ENCODE measurements at regions not wholly inside any gene's neighbourhood (a gene's known extent, or its start where the extent isn't known, plus 50 kb on each side); places are given as distances from the start of the nearest gene placed in this dataset.
"Not testable (repeated sequence)": the region's sequence is repeated elsewhere in the genome, so short reads cannot be mapped to it uniquely, and the experiment has no call there.

DNA sequence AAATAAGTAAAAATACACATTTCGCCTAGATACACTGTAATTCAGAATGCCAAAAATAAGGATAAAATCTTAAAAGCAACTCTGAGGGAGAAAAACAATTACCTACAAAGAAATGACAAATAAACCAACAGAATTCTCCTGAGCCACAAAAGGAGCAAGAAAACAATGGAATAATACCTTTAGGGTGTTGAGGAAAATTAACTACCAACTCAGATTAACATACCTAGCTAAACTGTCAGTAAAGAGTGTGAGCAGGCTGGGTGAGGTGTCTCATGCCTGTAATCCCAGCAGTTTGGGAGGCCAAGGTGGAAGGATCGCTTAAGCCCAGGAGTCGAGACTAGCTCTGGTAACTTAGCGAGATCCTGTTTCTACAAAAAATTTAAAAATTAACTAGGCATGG, 81.5 kb downstream of the C9orf50 start:
- H3K27ac ChIP-seq (ENCODE audit: low read depth in 1 of 2, low read length in 2 of 2), result no peak overlapping the region
- 97% methylated on average over 4 of the region's 4 CpGs for WGBS
- H3K4me3 ChIP-seq (ENCODE audit: low read depth in 1 of 3, low read length in 3 of 3), result no peak overlapping the region
- H3K9ac ChIP-seq (ENCODE audit: low read depth in 1 of 2, low read length in 2 of 2), result no peak overlapping the region
- DNase-seq (ENCODE audit: low spot score), result no peak
- TF ChIP-seq, protein P1, sequence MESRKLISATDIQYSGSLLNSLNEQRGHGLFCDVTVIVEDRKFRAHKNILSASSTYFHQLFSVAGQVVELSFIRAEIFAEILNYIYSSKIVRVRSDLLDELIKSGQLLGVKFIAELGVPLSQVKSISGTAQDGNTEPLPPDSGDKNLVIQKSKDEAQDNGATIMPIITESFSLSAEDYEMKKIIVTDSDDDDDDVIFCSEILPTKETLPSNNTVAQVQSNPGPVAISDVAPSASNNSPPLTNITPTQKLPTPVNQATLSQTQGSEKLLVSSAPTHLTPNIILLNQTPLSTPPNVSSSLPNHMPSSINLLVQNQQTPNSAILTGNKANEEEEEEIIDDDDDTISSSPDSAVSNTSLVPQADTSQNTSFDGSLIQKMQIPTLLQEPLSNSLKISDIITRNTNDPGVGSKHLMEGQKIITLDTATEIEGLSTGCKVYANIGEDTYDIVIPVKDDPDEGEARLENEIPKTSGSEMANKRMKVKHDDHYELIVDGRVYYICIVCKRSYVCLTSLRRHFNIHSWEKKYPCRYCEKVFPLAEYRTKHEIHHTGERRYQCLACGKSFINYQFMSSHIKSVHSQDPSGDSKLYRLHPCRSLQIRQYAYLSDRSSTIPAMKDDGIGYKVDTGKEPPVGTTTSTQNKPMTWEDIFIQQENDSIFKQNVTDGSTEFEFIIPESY (IDR thresholded peaks at IDR 0.05), result no peak
- TF ChIP-seq NR2F2 (IDR thresholded peaks at IDR 0.05) (no peak), TAF1 (conservative IDR thresholded peaks at IDR 0.05) (no peak), YY1 (IDR thresholded peaks at IDR 0.05) (no peak), HNF4G (IDR thresholded peaks at IDR 0.05) (no peak), FOXA1 (IDR thresholded peaks at IDR 0.05) (no peak), GABPA (IDR thresholded peaks at IDR 0.05 in 1 of 2, conservative IDR thresholded peaks at IDR 0.05 in 1 of 2) (no peak), FOXA2 (IDR thresholded peaks at IDR 0.05) (no peak), HNF4A (conservative IDR thresholded peaks at IDR 0.05) (no peak), JUND (IDR thresholded peaks at IDR 0.05) (no peak), SP1 (IDR thresholded peaks at IDR 0.05) (no peak), RAD21 (IDR thresholded peaks at IDR 0.05) (no peak), RXRA (IDR thresholded peaks at IDR 0.05) (no peak), EGR1 (IDR thresholded peaks at IDR 0.05; ENCODE audit: low read depth in 2 of 2) (no peak)
- TF ChIP-seq, protein P2, sequence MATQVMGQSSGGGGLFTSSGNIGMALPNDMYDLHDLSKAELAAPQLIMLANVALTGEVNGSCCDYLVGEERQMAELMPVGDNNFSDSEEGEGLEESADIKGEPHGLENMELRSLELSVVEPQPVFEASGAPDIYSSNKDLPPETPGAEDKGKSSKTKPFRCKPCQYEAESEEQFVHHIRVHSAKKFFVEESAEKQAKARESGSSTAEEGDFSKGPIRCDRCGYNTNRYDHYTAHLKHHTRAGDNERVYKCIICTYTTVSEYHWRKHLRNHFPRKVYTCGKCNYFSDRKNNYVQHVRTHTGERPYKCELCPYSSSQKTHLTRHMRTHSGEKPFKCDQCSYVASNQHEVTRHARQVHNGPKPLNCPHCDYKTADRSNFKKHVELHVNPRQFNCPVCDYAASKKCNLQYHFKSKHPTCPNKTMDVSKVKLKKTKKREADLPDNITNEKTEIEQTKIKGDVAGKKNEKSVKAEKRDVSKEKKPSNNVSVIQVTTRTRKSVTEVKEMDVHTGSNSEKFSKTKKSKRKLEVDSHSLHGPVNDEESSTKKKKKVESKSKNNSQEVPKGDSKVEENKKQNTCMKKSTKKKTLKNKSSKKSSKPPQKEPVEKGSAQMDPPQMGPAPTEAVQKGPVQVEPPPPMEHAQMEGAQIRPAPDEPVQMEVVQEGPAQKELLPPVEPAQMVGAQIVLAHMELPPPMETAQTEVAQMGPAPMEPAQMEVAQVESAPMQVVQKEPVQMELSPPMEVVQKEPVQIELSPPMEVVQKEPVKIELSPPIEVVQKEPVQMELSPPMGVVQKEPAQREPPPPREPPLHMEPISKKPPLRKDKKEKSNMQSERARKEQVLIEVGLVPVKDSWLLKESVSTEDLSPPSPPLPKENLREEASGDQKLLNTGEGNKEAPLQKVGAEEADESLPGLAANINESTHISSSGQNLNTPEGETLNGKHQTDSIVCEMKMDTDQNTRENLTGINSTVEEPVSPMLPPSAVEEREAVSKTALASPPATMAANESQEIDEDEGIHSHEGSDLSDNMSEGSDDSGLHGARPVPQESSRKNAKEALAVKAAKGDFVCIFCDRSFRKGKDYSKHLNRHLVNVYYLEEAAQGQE (IDR thresholded peaks at IDR 0.05), result no peak
- TF ChIP-seq, protein P3, sequence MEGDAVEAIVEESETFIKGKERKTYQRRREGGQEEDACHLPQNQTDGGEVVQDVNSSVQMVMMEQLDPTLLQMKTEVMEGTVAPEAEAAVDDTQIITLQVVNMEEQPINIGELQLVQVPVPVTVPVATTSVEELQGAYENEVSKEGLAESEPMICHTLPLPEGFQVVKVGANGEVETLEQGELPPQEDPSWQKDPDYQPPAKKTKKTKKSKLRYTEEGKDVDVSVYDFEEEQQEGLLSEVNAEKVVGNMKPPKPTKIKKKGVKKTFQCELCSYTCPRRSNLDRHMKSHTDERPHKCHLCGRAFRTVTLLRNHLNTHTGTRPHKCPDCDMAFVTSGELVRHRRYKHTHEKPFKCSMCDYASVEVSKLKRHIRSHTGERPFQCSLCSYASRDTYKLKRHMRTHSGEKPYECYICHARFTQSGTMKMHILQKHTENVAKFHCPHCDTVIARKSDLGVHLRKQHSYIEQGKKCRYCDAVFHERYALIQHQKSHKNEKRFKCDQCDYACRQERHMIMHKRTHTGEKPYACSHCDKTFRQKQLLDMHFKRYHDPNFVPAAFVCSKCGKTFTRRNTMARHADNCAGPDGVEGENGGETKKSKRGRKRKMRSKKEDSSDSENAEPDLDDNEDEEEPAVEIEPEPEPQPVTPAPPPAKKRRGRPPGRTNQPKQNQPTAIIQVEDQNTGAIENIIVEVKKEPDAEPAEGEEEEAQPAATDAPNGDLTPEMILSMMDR (IDR thresholded peaks at IDR 0.05; ENCODE audit: low read depth, low read length, missing input control), result no peak
- TF ChIP-seq, protein P4, sequence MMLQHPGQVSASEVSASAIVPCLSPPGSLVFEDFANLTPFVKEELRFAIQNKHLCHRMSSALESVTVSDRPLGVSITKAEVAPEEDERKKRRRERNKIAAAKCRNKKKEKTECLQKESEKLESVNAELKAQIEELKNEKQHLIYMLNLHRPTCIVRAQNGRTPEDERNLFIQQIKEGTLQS (IDR thresholded peaks at IDR 0.05), result no peak
- TF ChIP-seq, protein P5, sequence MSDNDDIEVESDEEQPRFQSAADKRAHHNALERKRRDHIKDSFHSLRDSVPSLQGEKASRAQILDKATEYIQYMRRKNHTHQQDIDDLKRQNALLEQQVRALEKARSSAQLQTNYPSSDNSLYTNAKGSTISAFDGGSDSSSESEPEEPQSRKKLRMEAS (IDR thresholded peaks at IDR 0.05), result no peak
- H3K27me3 ChIP-seq (ENCODE audit: control insufficient read depth in 4 of 4, insufficient read depth in 4 of 4, low read length in 3 of 4), result no peaks in the 10 kb centered on the region
- H3K36me3 ChIP-seq (ENCODE audit: control insufficient read depth in 4 of 4, insufficient read depth in 3 of 4, low read depth in 1 of 4, low read length in 3 of 4), result no peaks in the 10 kb centered on the region
- H3K9me3 ChIP-seq (ENCODE audit: control insufficient read depth in 4 of 4, low read length in 3 of 4), result peaks cover 0 to 5% (median 0%) of the 10 kb centered on the region in 4 donors
- no peaks in the 10 kb centered on the region for H3K4me1 ChIP-seq (ENCODE audit: control insufficient read depth in 4 of 4, insufficient read depth in 4 of 4, low read length in 3 of 4)

DNA sequence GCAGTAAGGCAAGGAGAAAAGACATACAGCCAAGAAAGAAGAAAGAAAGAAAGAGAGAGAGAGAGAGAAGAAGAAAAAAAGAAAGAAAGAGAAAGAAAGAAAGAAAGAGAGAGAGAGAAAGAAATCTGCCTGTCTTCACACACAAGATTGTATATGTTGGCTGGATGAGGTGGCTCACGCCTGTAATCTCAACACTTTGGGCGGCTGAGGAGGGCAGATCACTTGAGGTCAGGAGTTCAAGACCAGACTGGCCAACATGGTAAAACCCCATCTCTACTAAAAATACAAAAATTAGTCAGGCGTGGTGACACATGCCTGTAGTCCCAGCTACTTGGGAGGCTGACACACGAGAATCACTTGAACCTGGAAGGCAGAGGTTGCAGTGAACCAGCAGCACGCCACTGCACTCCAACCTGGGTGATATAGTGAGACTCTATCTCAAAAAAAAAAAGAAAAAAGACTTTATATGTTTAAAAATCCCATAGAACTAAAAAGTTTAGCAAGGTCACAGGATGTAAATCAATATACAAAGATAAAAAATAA, 89.0 kb downstream of the C9orf50 start:
- H3K27ac ChIP-seq (ENCODE audit: low read depth in 1 of 2, low read length in 2 of 2); H3K4me3 ChIP-seq (ENCODE audit: low read depth in 1 of 3, low read length in 3 of 3); H3K9ac ChIP-seq (ENCODE audit: low read depth in 1 of 2, low read length in 2 of 2); H3K27me3 ChIP-seq (ENCODE audit: control insufficient read depth in 4 of 4, insufficient read depth in 4 of 4, low read length in 3 of 4); H3K4me1 ChIP-seq (ENCODE audit: control insufficient read depth in 4 of 4, insufficient read depth in 4 of 4, low read length in 3 of 4); DNase-seq (ENCODE audit: low spot score); H3K9me3 ChIP-seq (ENCODE audit: control insufficient read depth in 4 of 4, low read length in 3 of 4); H3K36me3 ChIP-seq (ENCODE audit: control insufficient read depth in 4 of 4, insufficient read depth in 3 of 4, low read depth in 1 of 4, low read length in 3 of 4): not testable (repeated sequence)
- 91% methylated on average over 5 of the region's 5 CpGs for WGBS

DNA sequence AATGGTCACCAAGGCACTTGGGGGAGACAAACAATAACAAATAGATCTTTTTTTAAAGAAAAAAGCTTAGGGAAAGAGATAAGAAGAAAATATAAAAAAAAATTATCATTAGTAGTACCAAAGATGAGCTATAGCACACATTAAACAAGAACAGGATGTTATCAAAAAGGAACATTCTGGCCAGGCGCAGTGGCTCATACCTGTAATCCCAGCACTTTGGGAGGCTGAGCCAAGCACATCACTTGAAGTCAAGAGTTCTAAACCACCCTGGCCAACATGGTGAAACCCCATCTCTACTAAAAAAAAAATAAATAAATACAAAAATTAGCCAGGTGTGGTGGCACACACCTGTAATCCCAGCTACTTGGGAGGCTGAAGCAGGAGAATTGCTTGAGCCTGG, 92.9 kb downstream of the C9orf50 start:
- DNase-seq (ENCODE audit: low spot score); H3K36me3 ChIP-seq (ENCODE audit: control insufficient read depth in 4 of 4, insufficient read depth in 3 of 4, low read depth in 1 of 4, low read length in 3 of 4); H3K27me3 ChIP-seq (ENCODE audit: control insufficient read depth in 4 of 4, insufficient read depth in 4 of 4, low read length in 3 of 4); H3K9me3 ChIP-seq (ENCODE audit: control insufficient read depth in 4 of 4, low read length in 3 of 4); H3K9ac ChIP-seq (ENCODE audit: low read depth in 1 of 2, low read length in 2 of 2); H3K4me3 ChIP-seq (ENCODE audit: low read depth in 1 of 3, low read length in 3 of 3); H3K4me1 ChIP-seq (ENCODE audit: control insufficient read depth in 4 of 4, insufficient read depth in 4 of 4, low read length in 3 of 4); H3K27ac ChIP-seq (ENCODE audit: low read depth in 1 of 2, low read length in 2 of 2): not testable (repeated sequence)
- WGBS, result 100% methylated on average over 1 of the region's 1 CpG
